OCI-LY3 (cell line): ENCODE measurements at regions not wholly inside any gene's neighbourhood (a gene's known extent, or its start where the extent isn't known, plus 50 kb on each side); places are given as distances from the start of the nearest gene placed in this dataset.

Experiments used
- EZH2phosphoT487 ChIP-seq: fragments of 200-600 bp; shearing (Covaris generic); IDR thresholded peaks from 2 replicates; pipeline ENCODE4 v1.6.1; 2018; ENCODE audit warnings: antibody characterized with exemption, mixed run types, low read depth
- TF ChIP-seq, protein P1 (sequence below): fragments of 200-600, 300-600 bp; sonication (generic); IDR thresholded peaks from 2 replicates; pipeline ENCODE4 v1.5.1; 2014; ENCODE audit warnings: antibody characterized with exemption, low read length, low read depth

DNA sequence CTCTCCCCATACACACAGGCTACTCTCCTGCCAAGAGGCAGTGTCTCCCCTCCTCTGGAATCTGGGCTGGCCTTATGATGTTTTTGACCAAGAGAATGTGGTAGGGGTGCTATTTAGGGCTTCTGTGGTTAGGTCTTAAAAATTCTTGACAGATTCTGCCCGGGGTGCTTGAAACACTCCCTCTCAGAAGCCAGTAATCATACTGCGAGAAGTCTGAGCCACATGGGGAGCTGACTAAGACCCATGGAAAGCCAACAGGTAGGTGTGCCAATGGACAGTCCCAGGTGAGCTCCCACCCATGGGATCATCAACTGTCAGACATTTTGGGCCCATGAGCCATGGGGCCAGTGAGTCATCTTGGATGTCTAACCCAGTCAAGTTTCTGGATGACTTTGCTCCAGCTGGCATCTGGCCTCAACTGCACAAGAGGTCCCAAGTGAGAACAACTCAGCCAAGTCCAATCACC, 315.7 kb downstream of the FBXW7 start:
- TF ChIP-seq, protein P1, sequence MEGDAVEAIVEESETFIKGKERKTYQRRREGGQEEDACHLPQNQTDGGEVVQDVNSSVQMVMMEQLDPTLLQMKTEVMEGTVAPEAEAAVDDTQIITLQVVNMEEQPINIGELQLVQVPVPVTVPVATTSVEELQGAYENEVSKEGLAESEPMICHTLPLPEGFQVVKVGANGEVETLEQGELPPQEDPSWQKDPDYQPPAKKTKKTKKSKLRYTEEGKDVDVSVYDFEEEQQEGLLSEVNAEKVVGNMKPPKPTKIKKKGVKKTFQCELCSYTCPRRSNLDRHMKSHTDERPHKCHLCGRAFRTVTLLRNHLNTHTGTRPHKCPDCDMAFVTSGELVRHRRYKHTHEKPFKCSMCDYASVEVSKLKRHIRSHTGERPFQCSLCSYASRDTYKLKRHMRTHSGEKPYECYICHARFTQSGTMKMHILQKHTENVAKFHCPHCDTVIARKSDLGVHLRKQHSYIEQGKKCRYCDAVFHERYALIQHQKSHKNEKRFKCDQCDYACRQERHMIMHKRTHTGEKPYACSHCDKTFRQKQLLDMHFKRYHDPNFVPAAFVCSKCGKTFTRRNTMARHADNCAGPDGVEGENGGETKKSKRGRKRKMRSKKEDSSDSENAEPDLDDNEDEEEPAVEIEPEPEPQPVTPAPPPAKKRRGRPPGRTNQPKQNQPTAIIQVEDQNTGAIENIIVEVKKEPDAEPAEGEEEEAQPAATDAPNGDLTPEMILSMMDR: no peak
- TF ChIP-seq EZH2phosphoT487: no peak
